DND-41 (cell line): ENCODE measurements at regions not wholly inside any gene's neighbourhood (a gene's known extent, or its start where the extent isn't known, plus 50 kb on each side); places are given as distances from the start of the nearest gene placed in this dataset.

ENCODE experiments used
- CTCF ChIP-seq: IDR thresholded peaks from 2 replicates; pipeline ENCODE4 v1.5.1; 2012; ENCODE audit warnings: borderline replicate concordance, low read length, moderate library complexity, mild to moderate bottlenecking; ENCODE audit not compliant: poor library complexity, severe bottlenecking; ENCODE audit errors: extremely low read depth
- EZH2 ChIP-seq: IDR thresholded peaks from 3 replicates; pipeline ENCODE4 v1.6.1; 2012; ENCODE audit warnings: borderline replicate concordance, low read depth, mild to moderate bottlenecking, moderate library complexity, low read length, inconsistent platforms; ENCODE audit not compliant: severe bottlenecking

GRCh38 chr13:24076109-24076508, 84.4 kb upstream of the SPATA13 start:
- no peak for TF ChIP-seq CTCF
- TF ChIP-seq EZH2: no peak
